Common myeloid progenitor, CD34-positive (primary cell): ENCODE measurements at regions not wholly inside any gene's neighbourhood (a gene's known extent, or its start where the extent isn't known, plus 50 kb on each side); places are given as distances from the start of the nearest gene placed in this dataset.

Experiments used
- CTCF ChIA-PET: fragments of 350-600 bp; sonication (Branson Sonifier 250); formaldehyde crosslinking; loops from one replicate; lab custom pipeline; 2021; ENCODE audit warnings: antibody characterized with exemption; lab: Charles Lee
- POLR2A ChIA-PET: fragments of 350-600 bp; sonication (Branson Sonifier 250); formaldehyde crosslinking; loops from one replicate; lab custom pipeline; 2021; ENCODE audit warnings: antibody characterized with exemption; lab: Charles Lee
- DNase-seq, 3 donors: peaks; one replicate each; pipeline versions ENCODE4 v3.0.0 to v3.0.0-alpha.2; 2013
- H3K27ac ChIP-seq, 2 experiments: 1 replicate in 1 of 2; 2 replicates in 1 of 2; pipeline ENCODE4 v1.7.0; 2013; ENCODE audit warnings: inconsistent platforms in 2 of 2, low read length in 2 of 2, mild to moderate bottlenecking in 2 of 2, low read depth in 1 of 2, moderate library complexity in 1 of 2; ENCODE audit not compliant: severe bottlenecking in 2 of 2, insufficient read depth in 1 of 2, poor library complexity in 1 of 2
- H3K27me3 ChIP-seq, 5 experiments: replicated peaks in 2 of 5; 1 replicate in 3 of 5; 2 replicates in 2 of 5; pipeline versions ENCODE4 v1.6.1 to v1.7.0; 2013; ENCODE audit warnings: low read length in 4 of 5, mild to moderate bottlenecking in 2 of 5, moderate library complexity in 2 of 5, inconsistent platforms in 1 of 5; ENCODE audit not compliant: insufficient read depth in 5 of 5, control insufficient read depth in 4 of 5
- H3K36me3 ChIP-seq, 4 experiments: 1 replicate in 2 of 4; 2 replicates in 2 of 4; pipeline versions ENCODE4 v1.6.1 to v1.7.0; 2013; ENCODE audit warnings: low read length in 3 of 4, control low read depth in 1 of 4, mild to moderate bottlenecking in 1 of 4; ENCODE audit not compliant: control insufficient read depth in 4 of 4, insufficient read depth in 4 of 4
- H3K4me1 ChIP-seq, 4 experiments: 1 replicate in 3 of 4; 2 replicates in 1 of 4; pipeline versions ENCODE4 v1.6.1 to v1.7.1; 2013; ENCODE audit warnings: low read length in 3 of 4, mild to moderate bottlenecking in 3 of 4, control low read depth in 1 of 4, inconsistent platforms in 1 of 4, moderate library complexity in 1 of 4; ENCODE audit not compliant: control insufficient read depth in 4 of 4, insufficient read depth in 4 of 4; ENCODE audit errors: control extremely low read depth in 1 of 4
- H3K4me3 ChIP-seq, 7 experiments: 1 replicate in 4 of 7; 2 replicates in 3 of 7; pipeline versions ENCODE4 v1.5.1 to v1.7.0; 2013; ENCODE audit warnings: mild to moderate bottlenecking in 7 of 7, low read length in 6 of 7, moderate library complexity in 6 of 7, inconsistent platforms in 2 of 7, low read depth in 2 of 7, control low read depth in 1 of 7; ENCODE audit not compliant: insufficient read depth in 4 of 7, control insufficient read depth in 1 of 7; ENCODE audit errors: extremely low read depth in 1 of 7
- H3K9me3 ChIP-seq, 5 experiments: 1 replicate in 4 of 5; 2 replicates in 1 of 5; pipeline versions ENCODE4 v1.6.1 to v1.7.1; 2013; ENCODE audit warnings: low read length in 4 of 5, mild to moderate bottlenecking in 2 of 5, inconsistent platforms in 1 of 5, low read depth in 1 of 5, moderate library complexity in 1 of 5; ENCODE audit not compliant: control insufficient read depth in 4 of 5, insufficient read depth in 2 of 5; ENCODE audit errors: control extremely low read depth in 1 of 5
- WGBS: methylation state at CpG from one replicate; pipeline ENCODE4 v1.1.5; 2013; ENCODE audit not compliant: insufficient coverage; 5-methylcytosine and 5-hydroxymethylcytosine counted together

- ChIA-PET CTCF (no interaction called here), POLR2A (no interaction called here)
- Histone ChIP-seq H3K9me3 (no peaks in the 10 kb centered on the region), H3K4me3 (no peak overlapping the region), H3K27me3 (no peaks in the 10 kb centered on the region), H3K4me1 (peaks cover 0 to 8% (median 5%) of the 10 kb centered on the region in 4 experiments), H3K27ac (no peak overlapping the region), H3K36me3 (no peaks in the 10 kb centered on the region)
- 96% methylated on average over 2 of the region's 2 CpGs for WGBS
- no peak for DNase-seq
Observed at GRCh38 chr21:26403321-26403720, 169.8 kb downstream of the CYYR1 start.

GRCh38 chr21:26397545-26397944, 175.5 kb downstream of the CYYR1 start:
- no peaks in the 10 kb centered on the region for H3K4me1 ChIP-seq
- ChIA-PET CTCF (no interaction called here), POLR2A (no interaction called here)
- H3K27me3 ChIP-seq, result no peaks in the 10 kb centered on the region
- H3K36me3 ChIP-seq, result no peaks in the 10 kb centered on the region
- no peak for DNase-seq
- no peak overlapping the region for H3K4me3 ChIP-seq
- H3K27ac ChIP-seq, result no peak overlapping the region
- no peaks in the 10 kb centered on the region for H3K9me3 ChIP-seq

- Histone ChIP-seq H3K4me3 (no peak overlapping the region), H3K4me1 (peaks cover 3 to 13% (median 8%) of the 10 kb centered on the region in 4 experiments), H3K36me3 (no peaks in the 10 kb centered on the region), H3K9me3 (no peaks in the 10 kb centered on the region), H3K27ac (no peak overlapping the region), H3K27me3 (no peaks in the 10 kb centered on the region)
- WGBS, result 100% methylated on average over 1 of the region's 7 CpGs
- DNase-seq, result no peak
- ChIA-PET CTCF (no interaction called here), POLR2A (no interaction called here)
Observed at GRCh38 chr21:26394341-26394740, 178.7 kb downstream of the CYYR1 start.

- POLR2A ChIA-PET, result no interaction called here
- WGBS, result 100% methylated on average over 2 of the region's 2 CpGs
- H3K4me3 ChIP-seq, result no peak overlapping the region
- H3K4me1 ChIP-seq, result peaks cover 3 to 20% (median 16%) of the 10 kb centered on the region in 4 experiments
- no peaks in the 10 kb centered on the region for H3K36me3 ChIP-seq
- H3K27me3 ChIP-seq, result no peaks in the 10 kb centered on the region
- DNase-seq, result no peak
- peaks cover 0 to 9% (median 7%) of the 10 kb centered on the region in 5 experiments for H3K9me3 ChIP-seq
- CTCF ChIA-PET, result interaction anchor here (1.0 to 2.2 kb wide), 2 partner anchors 10 to 21 kb away, joined by 3 to 6 read pairs; no protein-coding TSS in a partner anchor
- no peak overlapping the region for H3K27ac ChIP-seq
Observed at GRCh38 chr21:26391166-26391565, 181.9 kb downstream of the CYYR1 start.

- Histone ChIP-seq H3K4me3 (no peak overlapping the region), H3K4me1 (peaks cover 3 to 20% (median 16%) of the 10 kb centered on the region in 4 experiments), H3K9me3 (peaks cover 0 to 9% (median 7%) of the 10 kb centered on the region in 5 experiments), H3K27me3 (no peaks in the 10 kb centered on the region), H3K36me3 (no peaks in the 10 kb centered on the region), H3K27ac (no peak overlapping the region)
- CTCF ChIA-PET, result interaction anchor here (2.2 kb wide), 1 partner anchor 11 kb away, joined by 6 read pairs; no protein-coding TSS in a partner anchor
- POLR2A ChIA-PET, result no interaction called here
- WGBS, result 33% methylated on average over 3 of the region's 6 CpGs
- DNase-seq, result peak; percentile 29 to 93 (median 89)
Observed at GRCh38 chr21:26389971-26390641, 183.0 kb downstream of the CYYR1 start.

GRCh38 chr21:26388731-26389231, 184.3 kb downstream of the CYYR1 start:
- WGBS, result 100% methylated on average over 1 of the region's 1 CpG
- Histone ChIP-seq H3K36me3 (no peaks in the 10 kb centered on the region), H3K27me3 (no peaks in the 10 kb centered on the region), H3K9me3 (peaks cover 0 to 10% (median 7%) of the 10 kb centered on the region in 5 experiments), H3K4me1 (peaks cover 3 to 20% (median 16%) of the 10 kb centered on the region in 4 experiments), H3K27ac (no peak overlapping the region), H3K4me3 (no peak overlapping the region)
- ChIA-PET CTCF (no interaction called here), POLR2A (no interaction called here)
- DNase-seq, result peak in 1 of 3 donors; percentile 21

GRCh38 chr21:26385721-26386120, 187.4 kb downstream of the CYYR1 start:
- Histone ChIP-seq H3K9me3 (peaks cover 0 to 13% (median 7%) of the 10 kb centered on the region in 5 experiments), H3K27me3 (no peaks in the 10 kb centered on the region), H3K36me3 (no peaks in the 10 kb centered on the region), H3K4me1 (peaks cover 2 to 17% (median 16%) of the 10 kb centered on the region in 4 experiments), H3K27ac (no peak overlapping the region), H3K4me3 (no peak overlapping the region)
- ChIA-PET POLR2A (no interaction called here), CTCF (no interaction called here)
- no CpG with 5 or more reads among the region's 3 CpGs for WGBS
- DNase-seq, result no peak
